H9 (cell line): ENCODE measurements at regions not wholly inside any gene's neighbourhood (a gene's known extent, or its start where the extent isn't known, plus 50 kb on each side); places are given as distances from the start of the nearest gene placed in this dataset.

Experiments
- DNase-seq: peaks from one replicate; pipeline ENCODE4 v3.0.0-alpha.2; 2017
- H2AFZ ChIP-seq: one replicate; pipeline ENCODE4 v1.6.1; 2013; ENCODE audit warnings: mild to moderate bottlenecking, low read length, control low read depth, moderate library complexity
- H2AK5ac ChIP-seq: 2 replicates; pipeline ENCODE4 v1.6.1; 2013; ENCODE audit warnings: low read length, control low read depth, mixed read lengths; ENCODE audit not compliant: insufficient read length
- H2BK120ac ChIP-seq: one replicate; pipeline ENCODE4 v1.6.1; 2013; ENCODE audit warnings: low read depth, mild to moderate bottlenecking, low read length, control low read depth, inconsistent platforms; ENCODE audit not compliant: poor library complexity, severe bottlenecking
- H2BK12ac ChIP-seq: 2 replicates; pipeline ENCODE4 v1.6.1; 2013; ENCODE audit warnings: low read length, control low read depth, mixed read lengths, low read depth; ENCODE audit not compliant: insufficient read length
- H2BK15ac ChIP-seq: 2 replicates; pipeline ENCODE4 v1.6.1; 2013; ENCODE audit warnings: low read depth, low read length, control low read depth
- H2BK20ac ChIP-seq: one replicate; pipeline ENCODE4 v1.6.1; 2013; ENCODE audit warnings: low read depth, mild to moderate bottlenecking, low read length, control low read depth, inconsistent platforms; ENCODE audit not compliant: poor library complexity, severe bottlenecking
- H2BK5ac ChIP-seq: 2 replicates; pipeline ENCODE4 v1.6.1; 2013; ENCODE audit warnings: low read length, control low read depth, mixed read lengths; ENCODE audit not compliant: insufficient read length
- H3K14ac ChIP-seq: 2 replicates; pipeline ENCODE4 v1.6.1; 2013; ENCODE audit warnings: low read length, control low read depth; ENCODE audit not compliant: insufficient read depth
- H3K18ac ChIP-seq: 2 replicates; pipeline ENCODE4 v1.6.1; 2013; ENCODE audit warnings: low read depth, mild to moderate bottlenecking, mixed read lengths, low read length, control low read depth; ENCODE audit not compliant: insufficient read length
- H3K23ac ChIP-seq: 2 replicates; pipeline ENCODE4 v1.6.1; 2013; ENCODE audit warnings: low read length, control low read depth, mixed read lengths, low read depth; ENCODE audit not compliant: insufficient read length
- H3K23me2 ChIP-seq: 2 replicates; pipeline ENCODE4 v1.6.1; 2013; ENCODE audit warnings: low read depth, mild to moderate bottlenecking, mixed read lengths, low read length, control low read depth; ENCODE audit not compliant: insufficient read length, poor library complexity, severe bottlenecking
- H3K27ac ChIP-seq: 2 replicates; pipeline ENCODE4 v1.5.1; 2013; ENCODE audit warnings: low read length, control low read depth, mixed read lengths, low read depth; ENCODE audit not compliant: insufficient read length
- H3K27me3 ChIP-seq: 2 replicates; pipeline ENCODE4 v1.6.1; 2013; ENCODE audit warnings: low read length, control low read depth, inconsistent platforms; ENCODE audit not compliant: insufficient read depth
- H3K4ac ChIP-seq: 2 replicates; pipeline ENCODE4 v1.6.1; 2013; ENCODE audit warnings: low read depth, mild to moderate bottlenecking, control low read depth, inconsistent platforms, low read length, moderate library complexity
- H3K4me1 ChIP-seq: 2 replicates; pipeline ENCODE4 v1.6.1; 2013; ENCODE audit warnings: low read length, control low read depth, inconsistent platforms; ENCODE audit not compliant: insufficient read depth
- H3K4me2 ChIP-seq: 2 replicates; pipeline ENCODE4 v1.6.1; 2013; ENCODE audit warnings: low read length, control low read depth, mixed read lengths; ENCODE audit not compliant: insufficient read length, insufficient read depth
- H3K56ac ChIP-seq: 2 replicates; pipeline ENCODE4 v1.6.1; 2013; ENCODE audit warnings: low read depth, mild to moderate bottlenecking, mixed read lengths, low read length, control low read depth; ENCODE audit not compliant: insufficient read length
- H3K79me1 ChIP-seq: 2 replicates; pipeline ENCODE4 v1.6.1; 2013; ENCODE audit warnings: low read depth, mild to moderate bottlenecking, moderate library complexity, low read length, control low read depth, inconsistent platforms; ENCODE audit not compliant: insufficient read depth, poor library complexity, severe bottlenecking
- H3K79me2 ChIP-seq: 2 replicates; pipeline ENCODE4 v1.6.1; 2013; ENCODE audit warnings: low read length, control low read depth, inconsistent platforms; ENCODE audit not compliant: insufficient read depth
- H3K9ac ChIP-seq: 2 replicates; pipeline ENCODE4 v1.6.1; 2013; ENCODE audit warnings: low read length, control low read depth, mixed read lengths; ENCODE audit not compliant: insufficient read length; ENCODE audit errors: extremely low read depth
- H3K9me3 ChIP-seq: one replicate; pipeline ENCODE4 v1.6.1; 2013; ENCODE audit warnings: low read depth, low read length, inconsistent platforms; ENCODE audit not compliant: control insufficient read depth
- H3T11ph ChIP-seq: one replicate; pipeline ENCODE4 v1.6.1; 2013; ENCODE audit warnings: mild to moderate bottlenecking, low read length, control low read depth, inconsistent platforms
- H4K20me1 ChIP-seq: one replicate; pipeline ENCODE4 v1.6.1; 2013; ENCODE audit not compliant: control insufficient read depth, insufficient read length, insufficient read depth
- H4K5ac ChIP-seq: 2 replicates; pipeline ENCODE4 v1.6.1; 2013; ENCODE audit warnings: low read depth, mild to moderate bottlenecking, mixed read lengths, low read length, control low read depth; ENCODE audit not compliant: insufficient read length
- H4K8ac ChIP-seq: replicated peaks from 2 replicates; pipeline ENCODE4 v1.6.1; 2013; ENCODE audit warnings: low read length, control low read depth, mixed read lengths, low read depth; ENCODE audit not compliant: insufficient read length
- H4K91ac ChIP-seq: 2 replicates; pipeline ENCODE4 v1.6.1; 2013; ENCODE audit warnings: low read depth, mild to moderate bottlenecking, moderate library complexity, mixed read lengths, low read length, control low read depth; ENCODE audit not compliant: insufficient read length
- H3K27ac Mint-ChIP-seq, 3 experiments: 2 replicates in 2 of 3; 3 replicates in 1 of 3; pipeline ENCODE4 v1.8.0; 2020 to 2021; ENCODE audit warnings: mixed read lengths in 3 of 3, mild to moderate bottlenecking in 1 of 3, moderate library complexity in 1 of 3
- H3K27me3 Mint-ChIP-seq: 2 replicates; pipeline ENCODE4 v1.8.0; 2021; ENCODE audit warnings: low read depth, mild to moderate bottlenecking, moderate library complexity, mixed read lengths
- H3K36me3 Mint-ChIP-seq, 3 experiments: 2 replicates in 2 of 3; 3 replicates in 1 of 3; pipeline ENCODE4 v1.8.0; 2020 to 2021; ENCODE audit warnings: low read depth in 3 of 3, mixed read lengths in 3 of 3; ENCODE audit not compliant: insufficient read depth in 1 of 3
- H3K4me1 Mint-ChIP-seq, 2 experiments: 2 replicates each; pipeline ENCODE4 v1.8.0; 2020; ENCODE audit warnings: mixed read lengths in 2 of 2
- H3K4me3 Mint-ChIP-seq, 2 experiments: 2 replicates in 1 of 2; 3 replicates in 1 of 2; pipeline ENCODE4 v1.8.0; 2020 to 2021; ENCODE audit warnings: mild to moderate bottlenecking in 2 of 2, mixed read lengths in 2 of 2, moderate library complexity in 1 of 2
- H3K9me3 Mint-ChIP-seq, 2 experiments: 2 replicates in 1 of 2; 3 replicates in 1 of 2; pipeline ENCODE4 v1.8.0; 2020; ENCODE audit warnings: mild to moderate bottlenecking in 2 of 2, mixed read lengths in 2 of 2, moderate library complexity in 1 of 2
- WGBS: extraction: QIAGEN DNeasy Blood & Tissue Kit; methylation state at CpG from one replicate; pipeline ENCODE4 v1.1.7; 2013; ENCODE audit warnings: missing lambda C conversion rate, low lambda C conversion rate, mixed read lengths; ENCODE audit not compliant: insufficient read length; ENCODE audit errors: extremely low coverage; 5-methylcytosine and 5-hydroxymethylcytosine counted together
- TF ChIP-seq, protein P1 (sequence below): fragments of 200-600 bp; sonication (generic); conservative IDR thresholded peaks from 3 replicates; pipeline ENCODE4 v1.8.0; 2021; ENCODE audit warnings: antibody characterized with exemption, mild to moderate bottlenecking

DNA sequence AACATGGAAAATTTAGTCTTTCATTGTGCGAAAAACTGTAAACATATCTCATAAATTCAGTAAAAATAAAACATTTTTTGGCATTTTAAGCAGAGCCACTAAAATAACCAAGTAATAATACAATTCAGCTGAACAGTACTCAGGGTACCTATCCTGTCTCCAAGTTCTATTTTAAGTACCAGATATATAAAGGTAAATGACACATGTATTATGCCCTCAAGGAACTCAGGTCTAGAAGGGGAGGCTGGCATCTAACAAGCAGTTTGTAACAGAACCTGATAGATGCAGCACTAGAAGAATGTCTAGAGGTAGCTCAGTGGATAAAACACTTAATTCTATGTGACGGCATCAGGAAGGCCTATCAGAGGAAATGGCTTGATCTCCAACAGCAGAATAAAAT is 112.2 kb downstream of the CRPPA start:
- Histone ChIP-seq H3K18ac (no peak overlapping the region), H2BK20ac (no peak overlapping the region), H3K27me3 (no peaks in the 10 kb centered on the region), H2BK15ac (no peak overlapping the region), H2BK12ac (no peak overlapping the region), H2AK5ac (no peak overlapping the region), H3K9ac (no peak overlapping the region), H3T11ph (no peak overlapping the region), H3K56ac (no peak overlapping the region), H2BK120ac (no peak overlapping the region), H3K14ac (no peak overlapping the region), H2BK5ac (no peak overlapping the region), H3K4me2 (no peak overlapping the region), H3K23me2 (no peaks in the 10 kb centered on the region), H4K8ac (no peak overlapping the region), H3K4me1 (no peaks in the 10 kb centered on the region), H3K79me1 (no peaks in the 10 kb centered on the region), H3K9me3 (no peaks in the 10 kb centered on the region), H4K91ac (no peak overlapping the region), H3K4ac (no peak overlapping the region), H3K79me2 (no peaks in the 10 kb centered on the region), H4K20me1 (no peaks in the 10 kb centered on the region), H2AFZ (no peak overlapping the region), H3K23ac (no peak overlapping the region), H4K5ac (no peak overlapping the region), H3K27ac (no peak overlapping the region)
- DNase-seq: no peak
- no peaks in the 10 kb centered on the region for H3K4me1 Mint-ChIP-seq
- H3K9me3 Mint-ChIP-seq: no peaks in the 10 kb centered on the region
- no peak overlapping the region for H3K27ac Mint-ChIP-seq
- no peak overlapping the region for H3K4me3 Mint-ChIP-seq
- no peaks in the 10 kb centered on the region for H3K27me3 Mint-ChIP-seq
- H3K36me3 Mint-ChIP-seq: no peaks in the 10 kb centered on the region
- no CpG with 5 or more reads among the region's 2 CpGs for WGBS
- TF ChIP-seq, protein P1, sequence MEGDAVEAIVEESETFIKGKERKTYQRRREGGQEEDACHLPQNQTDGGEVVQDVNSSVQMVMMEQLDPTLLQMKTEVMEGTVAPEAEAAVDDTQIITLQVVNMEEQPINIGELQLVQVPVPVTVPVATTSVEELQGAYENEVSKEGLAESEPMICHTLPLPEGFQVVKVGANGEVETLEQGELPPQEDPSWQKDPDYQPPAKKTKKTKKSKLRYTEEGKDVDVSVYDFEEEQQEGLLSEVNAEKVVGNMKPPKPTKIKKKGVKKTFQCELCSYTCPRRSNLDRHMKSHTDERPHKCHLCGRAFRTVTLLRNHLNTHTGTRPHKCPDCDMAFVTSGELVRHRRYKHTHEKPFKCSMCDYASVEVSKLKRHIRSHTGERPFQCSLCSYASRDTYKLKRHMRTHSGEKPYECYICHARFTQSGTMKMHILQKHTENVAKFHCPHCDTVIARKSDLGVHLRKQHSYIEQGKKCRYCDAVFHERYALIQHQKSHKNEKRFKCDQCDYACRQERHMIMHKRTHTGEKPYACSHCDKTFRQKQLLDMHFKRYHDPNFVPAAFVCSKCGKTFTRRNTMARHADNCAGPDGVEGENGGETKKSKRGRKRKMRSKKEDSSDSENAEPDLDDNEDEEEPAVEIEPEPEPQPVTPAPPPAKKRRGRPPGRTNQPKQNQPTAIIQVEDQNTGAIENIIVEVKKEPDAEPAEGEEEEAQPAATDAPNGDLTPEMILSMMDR: no peak
